ENCODE measurements at regions not wholly inside any gene's neighbourhood (a gene's known extent, or its start where the extent isn't known, plus 50 kb on each side); places are given as distances from the start of the nearest gene placed in this dataset.

DNA sequence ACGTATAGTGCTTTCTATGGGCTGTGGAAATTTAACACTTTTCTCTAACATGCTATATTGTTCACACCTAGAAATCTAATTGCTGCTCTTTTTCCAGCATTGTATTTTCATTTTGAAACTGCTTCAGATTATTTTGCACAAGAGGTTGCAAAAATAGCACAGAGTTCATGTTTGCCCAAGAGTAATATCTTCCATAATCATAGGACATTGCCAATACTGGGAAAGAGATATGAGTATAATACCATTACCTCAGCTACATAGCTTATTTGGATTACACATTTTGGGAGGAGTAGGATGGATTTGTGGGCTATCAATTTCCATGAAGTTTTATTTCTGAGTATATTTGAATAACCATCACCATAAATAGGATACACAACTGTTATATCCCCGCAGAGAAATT, 717.1 kb downstream of the CDH9 start:
- Histone ChIP-seq H3K27me3 (ENCODE audit: control insufficient read depth, insufficient read depth, low read length) (no peaks in the 10 kb centered on the region), H3K27ac (no peak overlapping the region), H3K4me2 (ENCODE audit: low read length) (no peak overlapping the region), H3K4me1 (no peaks in the 10 kb centered on the region), H3K36me3 (ENCODE audit: control insufficient read depth, insufficient read depth, low read length) (no peaks in the 10 kb centered on the region), H3K9me3 (ENCODE audit: control insufficient read depth, low read length) (no peaks in the 10 kb centered on the region), H3K4me3 (ENCODE audit: low read depth, low read length) (no peak overlapping the region), H3K79me2 (no peaks in the 10 kb centered on the region), H3K9ac (no peak overlapping the region), H2AFZ (no peak overlapping the region)
- no peak for TF ChIP-seq CTCF (IDR thresholded peaks at IDR 0.05)

GRCh38 chr5:26310415-26310814, 728.0 kb downstream of the CDH9 start:
- Histone ChIP-seq H2AFZ (no peak overlapping the region), H3K27me3 (ENCODE audit: control insufficient read depth, insufficient read depth, low read length) (no peaks in the 10 kb centered on the region), H3K27ac (no peak overlapping the region), H3K36me3 (ENCODE audit: control insufficient read depth, insufficient read depth, low read length) (no peaks in the 10 kb centered on the region), H3K9me3 (ENCODE audit: control insufficient read depth, low read length) (no peaks in the 10 kb centered on the region), H3K4me2 (ENCODE audit: low read length) (no peak overlapping the region), H3K79me2 (no peaks in the 10 kb centered on the region), H3K9ac (no peak overlapping the region), H3K4me3 (ENCODE audit: low read depth, low read length) (no peak overlapping the region), H3K4me1 (no peaks in the 10 kb centered on the region)
- no peak for TF ChIP-seq CTCF (IDR thresholded peaks at IDR 0.05)

- no peak overlapping the region for H2AFZ ChIP-seq
- H3K4me3 ChIP-seq (ENCODE audit: low read depth, low read length) = no peak overlapping the region
- H3K79me2 ChIP-seq = no peaks in the 10 kb centered on the region
- H3K9me3 ChIP-seq (ENCODE audit: control insufficient read depth, low read length) = no peaks in the 10 kb centered on the region
- H3K4me2 ChIP-seq (ENCODE audit: low read length) = no peak overlapping the region
- TF ChIP-seq CTCF (IDR thresholded peaks at IDR 0.05) = no peak
- no peak overlapping the region for H3K9ac ChIP-seq
- H3K27ac ChIP-seq = no peak overlapping the region
- no peaks in the 10 kb centered on the region for H3K36me3 ChIP-seq (ENCODE audit: control insufficient read depth, insufficient read depth, low read length)
- H3K4me1 ChIP-seq = no peaks in the 10 kb centered on the region
- no peaks in the 10 kb centered on the region for H3K27me3 ChIP-seq (ENCODE audit: control insufficient read depth, insufficient read depth, low read length)
Observed at GRCh38 chr5:26295541-26295940, 742.8 kb downstream of the CDH9 start.

GRCh38 chr5:26282190-26282589, 756.2 kb downstream of the CDH9 start:
- no peak overlapping the region for H3K4me3 ChIP-seq (ENCODE audit: low read depth, low read length)
- no peak overlapping the region for H3K9ac ChIP-seq
- no peak overlapping the region for H3K4me2 ChIP-seq (ENCODE audit: low read length)
- H3K9me3 ChIP-seq (ENCODE audit: control insufficient read depth, low read length) = no peaks in the 10 kb centered on the region
- no peaks in the 10 kb centered on the region for H3K79me2 ChIP-seq
- no peak overlapping the region for H3K27ac ChIP-seq
- no peaks in the 10 kb centered on the region for H3K36me3 ChIP-seq (ENCODE audit: control insufficient read depth, insufficient read depth, low read length)
- no peak overlapping the region for H2AFZ ChIP-seq
- no peaks in the 10 kb centered on the region for H3K27me3 ChIP-seq (ENCODE audit: control insufficient read depth, insufficient read depth, low read length)
- TF ChIP-seq CTCF (IDR thresholded peaks at IDR 0.05) = no peak
- H3K4me1 ChIP-seq = no peaks in the 10 kb centered on the region

GRCh38 chr5:26278078-26278477, 760.3 kb downstream of the CDH9 start:
- Histone ChIP-seq H3K9me3 (ENCODE audit: control insufficient read depth, low read length) (no peaks in the 10 kb centered on the region), H3K79me2 (no peaks in the 10 kb centered on the region), H3K9ac (no peak overlapping the region), H3K4me3 (ENCODE audit: low read depth, low read length) (no peak overlapping the region), H2AFZ (no peak overlapping the region), H3K27ac (no peak overlapping the region), H3K4me1 (no peaks in the 10 kb centered on the region), H3K27me3 (ENCODE audit: control insufficient read depth, insufficient read depth, low read length) (no peaks in the 10 kb centered on the region), H3K4me2 (ENCODE audit: low read length) (no peak overlapping the region), H3K36me3 (ENCODE audit: control insufficient read depth, insufficient read depth, low read length) (no peaks in the 10 kb centered on the region)
- TF ChIP-seq CTCF (IDR thresholded peaks at IDR 0.05) = no peak

All from parathyroid adenoma (tissue), 2 donors.